GM18502 (cell line): ENCODE measurements at regions not wholly inside any gene's neighbourhood (a gene's known extent, or its start where the extent isn't known, plus 50 kb on each side); places are given as distances from the start of the nearest gene placed in this dataset.

Experiments
- ATAC-seq: cut with Tn5 transposase; IDR thresholded peaks from one replicate; pipeline ENCODE4 v1.9.1; 2021; ENCODE audit warnings: mild to moderate bottlenecking; ENCODE audit not compliant: unreplicated experiment, poor library complexity

DNA sequence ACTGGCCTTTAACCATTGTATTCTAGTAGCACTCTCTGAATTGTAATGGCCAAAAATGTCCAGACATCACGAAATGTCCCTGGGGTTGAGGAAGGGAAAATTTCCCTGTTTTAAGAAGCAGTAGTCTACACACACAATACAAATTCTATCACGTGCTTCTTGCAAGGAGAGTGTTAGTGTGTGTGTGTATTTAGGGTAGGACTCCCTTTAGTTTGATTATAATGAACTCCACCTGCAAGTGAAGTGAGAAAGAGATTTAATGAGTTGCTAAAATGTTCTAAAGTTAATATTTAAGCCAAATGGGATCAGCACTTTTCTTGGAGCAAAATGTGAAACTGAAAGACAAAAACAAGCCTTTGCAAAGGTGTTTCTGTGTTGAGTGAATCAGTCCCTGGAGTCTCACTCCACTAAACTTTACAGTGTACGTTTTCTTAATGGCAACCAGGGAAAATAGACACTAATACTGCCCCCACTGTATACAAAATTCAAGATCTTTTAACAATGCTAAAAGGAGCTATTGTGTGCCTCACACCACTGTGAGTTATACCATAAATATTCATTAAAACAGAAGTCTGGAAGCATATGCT lies 590.3 kb upstream of the TENM4 start:
- ATAC-seq, result no peak

DNA sequence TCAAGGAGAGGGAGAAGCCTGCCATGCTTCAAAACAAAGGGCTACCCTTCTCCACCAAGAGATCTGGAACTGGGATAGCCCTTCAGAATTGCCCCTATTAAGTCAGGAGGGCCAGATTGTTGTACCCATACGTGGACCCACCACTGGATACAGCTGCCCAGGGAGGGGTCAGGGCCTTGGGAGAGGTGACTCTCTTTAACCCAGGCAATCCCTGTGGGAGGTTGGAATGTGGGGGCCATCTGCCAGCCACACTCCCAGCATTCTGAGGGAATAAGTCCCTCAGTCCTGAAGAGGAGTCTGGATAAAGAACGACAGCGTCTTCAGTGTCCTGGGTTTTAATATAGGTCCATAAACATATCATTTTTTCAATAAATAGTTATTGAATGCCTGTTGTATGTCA lies 588.2 kb upstream of the TENM4 start:
- ATAC-seq, result no peak

DNA sequence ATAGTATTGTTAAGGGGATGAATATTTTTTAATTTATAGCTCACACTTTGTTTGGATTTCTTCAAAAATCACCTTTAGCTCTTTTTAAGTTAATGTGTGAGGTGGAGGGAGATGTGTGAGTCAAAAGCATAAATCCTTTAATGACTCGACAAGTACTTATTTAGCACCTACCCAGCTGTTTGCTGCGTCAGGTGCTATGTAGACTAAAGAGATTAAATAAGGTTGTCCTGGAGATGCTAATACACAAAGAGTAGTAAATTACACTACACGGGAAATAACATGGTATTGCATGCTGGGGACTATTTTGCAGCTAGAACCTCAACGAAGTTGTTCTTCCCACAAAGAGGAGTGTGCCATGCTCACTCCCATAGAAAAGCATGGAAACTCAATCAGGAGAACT lies 583.3 kb upstream of the TENM4 start:
- no peak for ATAC-seq

DNA sequence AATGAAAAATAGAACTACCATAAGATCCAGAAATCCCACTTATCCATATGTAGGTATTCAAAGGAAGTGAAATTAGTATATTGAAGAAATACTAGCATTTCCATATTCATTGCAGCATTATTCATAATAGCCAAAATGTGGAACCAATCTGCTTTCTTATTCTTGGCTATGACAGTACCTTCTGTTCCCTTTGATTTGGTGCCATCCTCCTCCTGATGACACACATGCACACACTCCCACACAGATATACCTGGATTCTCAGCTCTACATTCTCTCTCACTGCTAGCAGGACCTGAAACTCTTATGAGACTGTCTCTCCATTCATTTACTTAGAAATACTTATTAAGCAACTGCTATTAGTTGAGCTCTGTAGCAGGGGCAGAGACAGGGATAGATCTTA lies 582.6 kb upstream of the TENM4 start:
- ATAC-seq, result no peak

DNA sequence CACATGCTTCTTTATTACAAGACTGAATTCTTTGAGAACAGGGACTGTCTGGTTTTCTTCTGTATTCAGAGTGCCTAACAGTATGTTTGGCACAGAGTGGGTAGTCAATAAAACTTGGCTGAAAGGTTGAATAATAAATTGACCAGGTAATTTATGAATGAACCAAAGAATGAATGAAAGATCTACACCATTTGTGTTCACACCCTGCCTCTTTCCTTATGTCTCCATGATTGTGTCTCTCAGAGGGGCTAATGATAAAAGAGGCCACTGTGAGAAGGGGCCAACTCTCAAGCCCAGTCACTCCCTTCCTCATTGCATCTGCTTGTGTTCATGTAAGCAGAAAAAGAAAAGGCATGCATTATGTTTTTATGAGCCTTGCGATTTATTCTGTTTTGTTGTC lies 569.7 kb upstream of the TENM4 start:
- ATAC-seq, result no peak

DNA sequence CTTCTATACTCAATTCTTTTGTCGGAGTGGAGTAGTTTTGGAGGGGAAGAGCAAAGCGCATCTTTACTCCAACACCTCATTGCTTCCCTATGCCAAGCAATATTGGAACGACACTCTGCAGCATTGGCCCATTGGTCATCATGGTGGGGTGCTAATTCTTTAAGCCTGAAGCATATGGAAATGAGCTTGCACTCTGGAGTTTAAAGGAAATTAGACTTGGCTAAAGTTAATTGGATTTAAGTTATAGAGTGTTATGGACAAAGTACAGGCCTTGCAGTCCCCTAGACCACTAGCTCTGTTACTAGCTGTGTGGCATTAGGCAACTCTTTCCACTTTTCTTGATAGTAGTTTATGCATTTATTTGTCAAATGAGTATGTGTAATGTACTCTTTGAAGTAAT lies 568.3 kb upstream of the TENM4 start:
- no peak for ATAC-seq

DNA sequence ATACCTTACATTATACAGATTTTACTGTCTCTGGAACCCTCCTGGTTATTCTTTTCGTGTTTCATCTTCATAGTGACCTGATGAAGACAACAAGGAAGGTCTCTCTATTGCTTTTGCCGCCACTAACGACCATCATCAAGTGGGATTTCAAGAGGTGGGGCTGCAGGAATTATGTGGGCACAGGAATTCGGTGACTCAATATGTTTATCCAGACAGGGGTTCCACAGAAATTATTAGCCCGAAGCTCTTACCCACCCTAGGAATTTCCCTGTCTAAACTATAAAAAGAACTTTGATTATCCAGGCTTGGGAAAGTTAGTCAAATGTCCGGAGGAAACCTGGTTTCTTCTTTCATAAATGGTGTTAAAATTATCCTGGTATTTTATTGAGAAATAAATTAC lies 566.8 kb upstream of the TENM4 start:
- no peak for ATAC-seq

DNA sequence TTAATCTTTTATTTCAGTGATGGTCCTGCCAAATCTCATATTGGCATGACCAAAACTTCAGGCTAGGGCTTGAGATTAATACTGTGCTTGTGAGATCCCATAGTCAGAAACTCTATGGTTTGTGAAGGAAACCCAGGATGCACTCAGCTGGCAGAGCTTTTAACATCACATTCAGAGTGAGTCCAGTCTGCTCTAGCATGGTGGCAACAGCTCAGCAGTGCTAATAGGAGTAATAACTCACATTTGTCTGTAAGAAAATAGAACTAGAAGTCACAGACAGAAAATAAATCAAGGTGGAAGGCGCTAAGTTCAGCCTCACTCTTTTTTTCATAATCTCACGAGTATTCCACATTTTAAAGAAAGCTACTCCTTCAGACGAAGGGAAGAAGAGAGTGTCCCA lies 549.3 kb upstream of the TENM4 start:
- no peak for ATAC-seq

DNA sequence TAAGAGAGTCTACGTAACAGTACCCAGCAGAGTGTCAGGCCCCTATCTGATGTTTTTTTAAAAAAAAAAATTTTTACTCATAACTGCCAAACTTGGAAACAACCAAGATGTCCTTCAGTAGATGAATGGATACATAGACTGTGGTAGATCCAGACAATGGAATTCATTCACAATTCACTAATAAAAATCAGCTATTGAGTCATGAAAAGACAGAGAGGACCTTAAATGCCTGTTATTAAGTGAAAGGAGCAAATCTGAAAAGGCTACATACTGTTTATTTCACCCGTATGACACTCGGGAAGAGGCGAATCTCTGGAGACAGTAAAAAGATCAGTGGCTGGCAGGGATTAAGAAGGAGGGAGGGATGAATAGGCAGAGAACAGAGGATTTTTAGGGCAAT lies 541.4 kb upstream of the TENM4 start:
- no peak for ATAC-seq

DNA sequence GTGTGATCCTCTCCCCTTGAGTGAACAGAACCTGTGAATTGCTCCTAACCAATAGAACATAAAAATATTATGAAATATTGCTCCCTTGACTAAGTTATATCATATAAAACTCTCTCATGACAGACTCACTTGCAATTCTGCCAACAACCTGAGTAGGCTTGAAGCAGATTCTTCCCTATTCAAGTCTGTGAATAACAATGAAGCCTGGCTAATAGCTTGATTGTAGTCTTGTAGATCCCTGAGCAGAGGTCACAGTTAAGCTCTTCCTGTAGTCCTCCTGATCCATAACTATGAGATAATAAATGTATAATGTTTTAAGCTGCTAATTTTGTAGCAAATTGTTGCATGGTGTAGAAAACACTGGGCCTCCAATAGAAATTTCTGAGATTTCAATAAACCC lies 540.1 kb upstream of the TENM4 start:
- ATAC-seq, result no peak

DNA sequence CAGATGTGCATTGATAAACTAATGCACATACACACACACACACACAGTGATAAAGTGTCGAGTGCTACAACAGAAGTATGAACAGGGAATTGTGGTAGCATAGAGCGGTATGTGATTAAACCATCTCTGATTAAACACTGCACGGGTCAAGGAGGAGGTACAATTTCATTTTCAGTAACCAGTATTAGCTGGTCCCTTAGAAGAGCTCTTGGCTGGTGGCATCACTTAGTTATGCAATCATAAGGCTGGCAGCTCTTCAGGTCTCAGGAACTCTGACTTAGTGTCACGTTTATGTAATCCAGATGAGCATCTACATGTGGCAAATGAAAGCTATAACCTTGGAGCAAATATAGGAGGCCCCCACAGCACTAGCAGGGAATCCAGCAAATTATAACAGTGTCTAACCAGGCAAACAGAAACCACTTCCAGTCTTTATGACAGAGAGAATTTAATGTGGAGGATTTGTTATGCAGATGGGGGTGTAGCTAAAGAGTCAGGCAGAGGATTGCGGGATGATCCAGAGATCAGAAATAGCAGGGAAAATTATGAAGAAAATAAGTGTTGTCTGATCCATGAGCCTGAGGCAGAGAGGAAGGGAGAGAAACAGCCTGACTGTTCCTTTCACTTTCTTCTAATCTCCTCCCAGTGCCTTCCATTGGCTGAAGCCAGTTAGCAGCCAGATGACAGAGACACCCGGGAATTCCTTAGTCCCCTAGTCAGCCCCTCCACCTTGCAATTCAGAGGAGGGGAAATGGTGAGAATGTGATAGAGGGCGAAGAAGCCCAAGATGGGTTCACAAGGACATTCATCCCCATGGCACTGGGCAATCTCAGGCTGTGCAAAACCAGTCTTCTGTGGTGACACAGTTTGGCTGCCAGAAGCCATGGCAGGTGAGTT lies 533.1 kb upstream of the TENM4 start:
- no peak for ATAC-seq

DNA sequence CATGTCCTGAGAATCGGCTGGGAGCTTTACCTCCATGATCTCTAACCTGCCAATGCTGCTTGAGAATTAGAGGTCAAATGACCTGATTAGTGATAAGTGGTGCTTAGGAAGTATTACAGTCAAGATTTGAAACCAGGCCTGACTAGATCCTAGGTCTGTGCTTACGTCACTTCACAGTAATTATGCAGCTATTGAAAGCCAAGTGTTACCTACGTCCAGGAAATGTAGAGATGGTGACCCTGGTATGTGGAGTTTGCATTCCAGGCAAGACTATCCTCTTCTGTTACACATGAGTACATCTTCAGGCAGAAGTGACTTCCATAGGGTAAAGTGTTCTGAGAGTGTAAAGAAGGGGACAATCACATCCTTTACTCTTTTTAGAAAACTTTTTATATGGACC lies 530.4 kb upstream of the TENM4 start:
- ATAC-seq, result no peak

DNA sequence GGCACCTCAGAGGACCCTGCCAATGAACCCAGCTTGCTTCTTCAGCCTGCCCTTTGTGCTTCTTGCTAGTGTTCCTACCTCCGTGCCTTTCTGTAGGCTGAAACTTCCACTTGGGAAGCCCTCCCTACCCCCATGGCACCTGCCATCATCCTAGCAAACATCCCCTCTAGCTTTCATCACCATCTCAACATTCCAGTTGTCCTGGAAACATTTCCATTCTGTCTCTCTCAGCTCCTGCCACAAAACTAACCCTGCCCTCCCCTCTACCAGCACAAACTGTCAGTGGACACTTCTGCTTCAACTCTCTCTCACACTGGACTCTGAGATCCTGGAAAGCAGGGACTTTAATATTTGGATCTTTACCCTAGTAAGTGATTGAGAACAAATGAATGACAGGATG lies 525.8 kb upstream of the TENM4 start:
- no peak for ATAC-seq

DNA sequence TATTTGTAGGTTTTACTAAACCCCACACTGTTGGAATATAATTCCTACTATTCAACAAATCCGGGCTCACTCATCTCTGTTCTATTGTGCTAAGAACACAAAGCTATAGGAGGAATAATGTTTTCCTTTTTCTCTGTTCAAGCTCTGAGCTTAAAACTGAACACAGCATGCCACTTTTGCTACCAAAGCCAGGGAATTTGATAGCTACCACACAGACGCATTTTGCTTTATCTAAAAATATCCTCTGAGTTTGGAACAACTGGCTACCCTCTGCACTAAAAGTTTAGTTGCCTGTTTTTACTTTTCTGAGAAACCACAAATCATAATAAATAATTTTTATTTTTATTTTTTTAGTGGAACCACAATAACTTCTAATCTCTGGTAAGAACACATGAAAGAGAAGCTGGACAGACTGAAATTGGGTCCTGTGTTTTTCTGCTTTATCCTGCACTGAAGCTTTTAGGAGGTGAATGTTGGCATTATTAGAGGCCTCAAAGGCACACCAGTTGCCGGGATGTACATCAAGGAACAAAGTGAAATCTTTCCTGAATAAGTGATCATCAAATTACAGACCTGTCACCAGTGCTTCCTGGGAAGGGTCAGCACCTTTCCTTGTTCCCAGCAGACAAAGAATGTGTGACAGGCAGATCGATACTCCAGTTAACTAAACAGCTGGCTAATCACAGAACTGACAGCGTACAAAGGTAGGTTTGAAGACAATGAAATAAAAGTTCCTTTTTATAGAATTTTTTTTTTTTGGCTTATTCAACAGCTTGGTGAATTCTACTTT lies 523.2 kb upstream of the TENM4 start:
- ATAC-seq, result no peak

DNA sequence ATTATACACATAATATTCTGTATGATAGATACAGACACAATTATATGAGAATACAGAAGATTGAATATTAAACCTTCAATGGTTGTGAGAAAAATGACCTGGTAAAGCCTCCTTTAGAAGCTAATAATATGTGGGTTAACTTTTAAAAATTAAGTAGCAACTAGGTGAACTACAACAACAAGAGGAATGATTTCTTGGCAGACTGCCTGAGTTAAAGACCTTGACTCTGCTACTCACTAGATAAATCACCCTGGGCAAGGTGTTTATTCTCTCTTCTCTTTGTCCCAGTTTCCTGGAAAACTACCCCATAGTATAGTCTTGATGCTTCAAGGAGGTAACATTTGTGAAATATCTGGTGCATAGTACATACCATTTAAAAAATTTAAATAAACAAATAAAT lies 519.6 kb upstream of the TENM4 start:
- ATAC-seq, result no peak

DNA sequence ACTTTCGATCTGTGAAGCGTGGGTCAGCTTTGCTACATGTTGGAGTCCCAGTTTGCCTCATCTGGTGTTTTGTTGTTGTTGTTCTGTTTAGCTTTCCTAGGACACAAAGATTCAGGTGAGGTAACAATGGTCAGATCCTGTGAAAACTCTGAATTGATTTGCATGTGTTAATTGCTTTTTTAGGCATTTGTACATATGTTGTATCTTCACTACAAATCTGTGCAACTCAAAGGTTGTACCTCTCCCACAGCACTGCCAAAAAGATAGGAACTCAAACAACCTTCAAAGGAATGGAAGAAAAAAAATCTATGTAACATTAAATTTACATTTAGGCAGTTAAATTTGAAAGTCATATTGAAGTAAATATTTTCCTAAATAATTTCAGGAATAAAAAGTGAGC lies 518.5 kb upstream of the TENM4 start:
- ATAC-seq, result no peak

DNA sequence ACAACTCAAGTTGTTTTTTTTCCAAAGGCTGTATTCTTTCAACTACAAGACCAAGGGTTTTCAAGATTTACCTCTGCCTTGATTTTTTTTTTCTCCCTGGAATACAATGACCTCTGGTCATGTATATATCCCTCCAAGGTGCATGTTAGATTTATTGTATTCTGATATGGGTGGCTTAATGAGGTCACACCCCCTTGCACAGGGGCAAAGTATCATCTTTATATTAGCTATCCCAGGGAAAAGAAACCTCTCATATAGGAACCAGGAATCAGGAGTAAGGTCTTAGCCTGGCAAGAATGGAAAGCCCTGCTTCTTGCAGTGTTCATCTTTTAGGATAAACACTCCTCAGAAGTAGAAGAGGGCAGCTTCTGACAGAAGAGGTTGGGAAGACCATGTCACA lies 516.9 kb upstream of the TENM4 start:
- no peak for ATAC-seq

DNA sequence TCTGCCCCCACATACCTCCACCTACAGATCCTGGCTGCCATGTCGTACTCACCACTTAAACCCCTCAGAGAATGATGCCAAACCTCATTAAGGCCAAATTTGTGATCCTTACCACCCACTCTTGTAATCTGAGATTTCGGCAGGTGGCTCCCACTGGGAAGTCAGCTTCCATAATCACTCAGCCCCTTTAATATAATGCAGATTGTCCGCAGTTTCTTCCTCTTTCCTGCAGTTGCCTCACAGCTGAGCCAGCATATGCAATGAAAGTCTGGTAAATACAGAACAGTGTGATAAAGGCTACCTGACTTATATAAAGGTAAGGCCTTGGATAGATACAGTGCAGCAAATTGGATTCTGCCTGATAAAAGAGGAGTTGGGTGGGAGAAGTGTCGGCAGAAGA lies 515.2 kb upstream of the TENM4 start:
- no peak for ATAC-seq

DNA sequence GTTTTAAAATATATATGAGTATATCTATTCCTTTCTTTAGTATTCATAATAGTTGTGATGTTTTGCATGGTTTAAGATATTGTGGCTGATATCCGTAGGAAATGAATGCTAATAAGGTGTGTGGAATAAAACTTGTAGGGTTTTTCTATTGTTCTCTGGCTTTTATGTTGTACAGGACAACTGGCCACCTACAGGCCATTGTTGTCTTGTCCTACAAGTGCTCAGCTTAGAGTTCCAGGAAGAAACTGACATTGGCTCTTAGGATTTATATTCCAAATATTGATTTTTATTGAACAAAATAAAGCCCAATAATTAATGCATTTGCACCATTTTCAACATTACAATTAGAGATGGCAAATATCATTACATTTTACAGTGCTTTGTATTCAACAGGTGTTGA lies 512.8 kb upstream of the TENM4 start:
- ATAC-seq, result no peak

DNA sequence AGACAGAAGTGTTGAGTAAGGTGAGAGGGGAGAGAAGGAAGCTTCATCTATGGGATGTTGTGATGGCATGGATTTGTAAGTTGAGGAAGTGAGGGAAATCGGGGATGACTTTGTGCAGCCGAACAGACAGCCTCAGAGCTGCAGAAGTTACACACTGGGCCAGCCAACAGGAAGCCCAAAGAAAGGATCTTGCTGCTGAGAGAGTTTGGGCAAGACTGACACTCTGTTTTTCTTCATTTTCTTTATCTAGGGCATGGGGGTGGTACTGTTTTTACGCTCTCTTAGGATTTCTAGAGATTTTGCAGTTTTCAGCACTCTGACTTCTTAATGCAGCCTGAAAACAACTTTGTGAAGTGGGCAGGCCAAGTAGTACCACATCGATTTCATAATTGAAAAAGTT lies 509.9 kb upstream of the TENM4 start:
- ATAC-seq, result no peak

DNA sequence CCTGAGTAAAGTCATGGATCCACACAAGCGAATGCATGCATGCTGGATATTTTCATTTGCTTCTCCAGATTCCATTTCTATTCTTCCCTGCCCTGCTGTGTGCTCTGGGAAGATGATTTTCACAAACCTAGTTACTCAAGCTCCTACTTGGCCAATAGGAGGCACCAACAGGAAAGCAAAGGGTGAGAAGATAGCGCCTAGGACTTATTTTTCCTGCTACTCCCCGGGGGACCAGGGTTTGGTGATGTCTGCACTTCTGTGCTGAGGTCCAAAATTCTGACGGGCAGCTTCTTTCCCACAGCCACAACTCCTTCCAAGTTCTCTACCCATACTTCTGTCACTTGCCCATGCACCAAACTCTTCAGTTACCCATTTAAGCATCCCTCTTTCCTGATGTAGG lies 509.3 kb upstream of the TENM4 start:
- no peak for ATAC-seq
